ENCODE measurements at regions not wholly inside any gene's neighbourhood (a gene's known extent, or its start where the extent isn't known, plus 50 kb on each side); places are given as distances from the start of the nearest gene placed in this dataset.

GRCh38 chr15:31871166-31871886, 159.0 kb upstream of the CHRNA7 start:
- DNase-seq (ENCODE audit: low read depth in 2 of 2), result no peak

GRCh38 chr15:31871887-31872281, 158.4 kb upstream of the CHRNA7 start:
- no peak for DNase-seq (ENCODE audit: low read depth in 2 of 2)

GRCh38 chr15:31887246-31887645, 143.1 kb upstream of the CHRNA7 start:
- no peak for DNase-seq (ENCODE audit: low read depth in 2 of 2)

GRCh38 chr15:31892513-31892912, 137.8 kb upstream of the CHRNA7 start:
- no peak for DNase-seq (ENCODE audit: low read depth in 2 of 2)

GRCh38 chr15:31893780-31894179, 136.5 kb upstream of the CHRNA7 start:
- DNase-seq (ENCODE audit: low read depth in 2 of 2), result no peak

- no peak for DNase-seq (ENCODE audit: low read depth in 2 of 2)
These were observed 132.6 kb upstream of the CHRNA7 start for GRCh38 chr15:31897746-31898145.

- no peak for DNase-seq (ENCODE audit: low read depth in 2 of 2)
These were observed 128.8 kb upstream of the CHRNA7 start for GRCh38 chr15:31901501-31901900.

GRCh38 chr15:31905054-31905453, 125.3 kb upstream of the CHRNA7 start:
- DNase-seq (ENCODE audit: low read depth in 2 of 2), result no peak

- DNase-seq (ENCODE audit: low read depth in 2 of 2), result no peak
These were observed 104.8 kb upstream of the CHRNA7 start for GRCh38 chr15:31925541-31925940.

GRCh38 chr15:31930967-31931366, 99.3 kb upstream of the CHRNA7 start:
- no peak for DNase-seq (ENCODE audit: low read depth in 2 of 2)

GRCh38 chr15:31932576-31932975, 97.7 kb upstream of the CHRNA7 start:
- DNase-seq (ENCODE audit: low read depth in 2 of 2), result no peak

GRCh38 chr15:31934821-31935220, 95.5 kb upstream of the CHRNA7 start:
- no peak for DNase-seq (ENCODE audit: low read depth in 2 of 2)

- DNase-seq (ENCODE audit: low read depth in 2 of 2), result no peak
These were observed 76.8 kb upstream of the CHRNA7 start for GRCh38 chr15:31953478-31953877.

GRCh38 chr15:31954374-31955172, 75.7 kb upstream of the CHRNA7 start:
- DNase-seq (ENCODE audit: low read depth in 2 of 2), result no peak

- DNase-seq (ENCODE audit: low read depth in 2 of 2), result no peak
These were observed 74.6 kb upstream of the CHRNA7 start for GRCh38 chr15:31955734-31956133.

- no peak for DNase-seq (ENCODE audit: low read depth in 2 of 2)
These were observed 72.7 kb upstream of the CHRNA7 start for GRCh38 chr15:31957581-31957980.

GRCh38 chr15:31964586-31965307, 65.6 kb upstream of the CHRNA7 start:
- no peak for DNase-seq (ENCODE audit: low read depth in 2 of 2)

GRCh38 chr15:31970007-31970406, 60.3 kb upstream of the CHRNA7 start:
- no peak for DNase-seq (ENCODE audit: low read depth in 2 of 2)

GRCh38 chr15:31973197-31973596, 57.1 kb upstream of the CHRNA7 start:
- no peak for DNase-seq (ENCODE audit: low read depth in 2 of 2)

- DNase-seq (ENCODE audit: low read depth in 2 of 2), result no peak
These were observed 56.0 kb upstream of the CHRNA7 start for GRCh38 chr15:31974154-31974794.

GRCh38 chr15:31974855-31975829, 55.2 kb upstream of the CHRNA7 start:
- no peak for DNase-seq (ENCODE audit: low read depth in 2 of 2)
